RCC 7860 (cell line): ENCODE measurements at regions not wholly inside any gene's neighbourhood (a gene's known extent, or its start where the extent isn't known, plus 50 kb on each side); places are given as distances from the start of the nearest gene placed in this dataset.

Experiments
- DNase-seq: peaks from one replicate; pipeline ENCODE4 v3.0.0-alpha.2; 2015; ENCODE audit warnings: low spot score
- FAIRE-seq: peaks from 2 replicates; lab custom pipeline; 2012; peaks lifted over from hg19 to GRCh38; lab: Jason Lieb, UNC

GRCh38 chr20:47406849-47407682, 50.6 kb upstream of the ZMYND8 start:
- no peak for FAIRE-seq

DNA sequence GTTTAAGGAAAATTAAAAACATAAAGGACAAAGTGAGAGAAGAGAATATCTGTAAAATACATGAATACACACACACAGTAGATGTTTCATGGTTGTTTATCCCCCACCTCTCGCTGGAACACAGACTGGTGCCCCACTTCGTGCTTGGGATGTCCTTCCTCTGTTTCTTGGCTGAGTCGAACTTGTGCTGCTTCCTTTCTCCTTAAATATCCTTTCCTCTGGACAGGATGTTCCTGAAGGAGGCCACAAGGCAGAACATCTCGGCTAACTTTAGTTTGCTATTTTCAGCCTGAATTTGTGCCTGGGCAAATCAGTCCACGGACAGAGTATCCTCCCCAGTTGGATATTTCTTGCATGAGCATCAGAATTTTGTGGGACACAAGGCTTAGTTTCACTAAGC, 54.7 kb upstream of the ZMYND8 start:
- FAIRE-seq (no peak), DNase-seq (no peak)

More at GRCh38 chr20:47406849-47407682, 50.6 kb upstream of the ZMYND8 start:
- DNase-seq, result no peak

DNA sequence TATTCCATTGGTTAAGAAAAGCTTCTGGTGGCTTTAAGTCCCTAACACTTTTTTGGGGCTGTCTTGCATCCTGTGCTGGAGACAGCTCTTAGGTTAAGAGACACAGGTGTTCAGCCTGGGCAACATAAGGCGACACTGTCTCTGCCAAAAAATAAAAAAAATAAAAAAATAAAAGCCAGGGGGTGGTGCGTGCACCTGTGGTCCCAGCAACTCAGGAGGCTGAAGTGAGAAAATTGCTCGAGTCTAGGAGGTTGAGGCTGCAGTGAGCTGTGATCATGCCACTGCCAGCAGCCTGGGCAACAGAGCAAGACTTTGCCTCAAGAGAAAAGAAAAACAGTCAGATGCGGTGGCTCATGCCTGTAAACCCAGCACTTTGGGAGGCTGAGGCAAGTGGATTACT, 55.6 kb upstream of the ZMYND8 start:
- FAIRE-seq, result no peak
- no peak for DNase-seq

DNA sequence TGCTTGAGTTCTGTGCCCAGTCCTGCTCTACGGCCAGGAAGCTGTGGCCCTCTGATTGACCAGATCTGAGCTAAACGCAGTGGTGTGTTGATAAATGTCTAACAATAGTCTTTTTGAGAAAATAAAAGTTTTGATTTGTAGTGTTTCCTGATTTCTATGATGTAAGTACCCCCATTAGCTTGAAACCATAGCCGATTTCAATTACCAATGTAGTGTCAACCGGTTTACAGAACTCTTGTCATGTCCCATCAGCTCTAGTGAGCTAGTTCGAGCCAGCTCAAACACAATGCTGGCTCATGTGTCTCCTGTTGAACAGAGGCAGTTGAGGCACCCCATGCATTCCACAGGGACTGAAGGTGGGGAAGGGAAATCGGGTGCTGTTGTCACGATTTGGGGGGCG, 56.7 kb upstream of the ZMYND8 start:
- no peak for FAIRE-seq
- DNase-seq, result no peak

GRCh38 chr20:47417245-47418068, 61.0 kb upstream of the ZMYND8 start:
- no peak for DNase-seq
- no peak for FAIRE-seq

DNA sequence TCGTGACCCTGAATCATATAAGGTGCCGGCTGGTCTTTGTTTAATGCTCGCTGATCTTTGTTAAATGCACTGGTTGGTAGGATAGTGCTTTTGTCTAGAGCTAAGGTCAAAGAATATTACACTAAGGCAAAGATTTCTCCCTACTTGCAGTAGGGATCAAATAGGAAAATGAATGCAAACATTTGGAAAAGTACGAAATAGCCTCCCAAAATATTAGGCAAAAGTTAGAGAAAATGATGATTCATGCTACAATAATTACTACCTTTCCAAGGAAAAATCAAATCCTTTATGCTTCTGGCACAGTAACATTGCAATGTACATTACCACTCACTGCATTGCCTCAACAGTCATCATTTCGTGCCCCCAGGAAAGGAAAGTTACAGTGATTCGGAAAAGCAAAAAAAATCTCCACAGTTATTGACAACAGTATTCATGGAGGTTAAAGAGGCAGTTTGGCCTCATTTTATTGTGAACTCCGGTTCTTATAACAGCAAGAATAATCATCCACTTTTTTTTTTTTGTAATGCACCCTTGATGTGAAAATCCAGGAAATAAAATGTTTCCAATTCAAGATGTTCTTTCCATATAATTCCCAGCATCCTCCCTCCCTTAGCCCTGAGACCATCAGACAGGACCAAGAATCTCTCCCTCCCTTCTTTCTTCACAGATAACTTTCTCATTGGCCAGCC, 61.7 kb upstream of the ZMYND8 start:
- FAIRE-seq, result no peak
- no peak for DNase-seq

DNA sequence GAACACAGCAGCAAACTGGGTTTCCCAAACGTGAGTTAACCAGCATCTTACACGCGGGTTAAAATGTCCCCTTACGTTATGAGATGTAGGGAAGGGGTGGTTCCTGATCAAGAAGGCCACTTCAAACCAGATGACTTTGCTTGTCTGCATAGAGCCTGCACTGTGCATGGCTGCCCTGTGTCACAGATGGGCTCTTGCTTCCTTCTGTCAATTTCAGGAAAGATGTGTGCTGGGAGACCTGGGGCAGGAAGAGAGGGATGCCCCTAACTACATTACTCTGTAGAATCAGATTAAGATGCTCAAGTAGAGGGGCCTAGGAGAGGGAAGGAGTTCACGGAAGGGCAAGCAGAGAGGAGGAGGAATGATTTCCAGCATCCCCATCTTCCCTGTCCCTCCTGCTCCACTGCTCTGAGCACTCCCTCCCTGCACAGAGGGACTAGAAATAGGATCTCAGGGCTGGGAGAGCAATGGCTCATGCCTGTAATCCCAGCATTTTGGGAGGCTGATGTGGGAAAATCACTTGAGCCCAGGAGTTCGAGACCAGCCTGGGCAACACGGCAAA, 63.5 kb upstream of the ZMYND8 start:
- FAIRE-seq (no peak), DNase-seq (no peak)

DNA sequence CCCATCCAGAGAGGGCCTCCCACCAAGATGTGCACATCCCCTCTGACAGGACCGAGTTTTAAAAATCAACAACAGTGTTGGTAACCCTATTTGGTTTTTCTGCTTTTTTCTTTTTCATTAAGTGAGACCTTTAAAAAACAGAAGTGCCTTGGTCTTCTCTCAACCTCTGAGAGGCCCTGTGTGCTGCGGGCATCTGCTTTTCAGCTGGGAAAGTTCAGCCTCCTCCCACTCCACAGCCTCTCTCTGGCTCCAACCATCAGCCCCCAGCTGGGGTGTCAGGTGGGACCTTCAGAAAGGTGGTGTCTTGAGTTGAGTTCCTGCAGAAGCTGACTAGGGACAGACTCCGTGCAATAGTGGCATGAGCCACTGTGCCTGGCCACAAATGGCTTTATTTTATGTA, 64.6 kb upstream of the ZMYND8 start:
- DNase-seq (no peak), FAIRE-seq (no peak)

DNA sequence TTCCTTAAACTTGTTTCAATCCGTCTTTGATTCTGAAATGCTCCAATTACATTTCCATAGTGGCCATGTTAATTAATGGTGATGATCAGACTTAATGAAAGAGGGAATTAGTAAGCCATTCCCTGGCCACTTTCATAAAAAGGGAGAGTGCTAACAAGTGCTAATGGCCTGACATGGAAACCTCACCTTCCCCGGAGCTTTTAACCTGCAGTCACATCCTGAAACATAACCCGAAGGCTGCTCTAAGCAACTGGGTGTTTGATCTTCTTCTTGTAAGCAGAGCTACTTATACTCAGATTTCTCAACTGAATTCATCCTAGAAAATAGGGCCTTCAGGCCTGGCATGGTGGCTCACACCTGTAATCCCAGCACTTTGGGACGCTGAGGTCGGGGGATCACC, 67.1 kb upstream of the ZMYND8 start:
- FAIRE-seq (no peak), DNase-seq (no peak)

- FAIRE-seq (no peak), DNase-seq (no peak)
Observed at GRCh38 chr20:47427067-47427466, 70.6 kb upstream of the ZMYND8 start.

- DNase-seq (no peak), FAIRE-seq (no peak)
Observed at GRCh38 chr20:47427746-47428145, 71.2 kb upstream of the ZMYND8 start.

- no peak for FAIRE-seq
- no peak for DNase-seq
Observed at GRCh38 chr20:47428164-47428563, 71.7 kb upstream of the ZMYND8 start.

- no peak for FAIRE-seq
- no peak for DNase-seq
Observed at GRCh38 chr20:47428851-47429336, 72.4 kb upstream of the ZMYND8 start.

DNA sequence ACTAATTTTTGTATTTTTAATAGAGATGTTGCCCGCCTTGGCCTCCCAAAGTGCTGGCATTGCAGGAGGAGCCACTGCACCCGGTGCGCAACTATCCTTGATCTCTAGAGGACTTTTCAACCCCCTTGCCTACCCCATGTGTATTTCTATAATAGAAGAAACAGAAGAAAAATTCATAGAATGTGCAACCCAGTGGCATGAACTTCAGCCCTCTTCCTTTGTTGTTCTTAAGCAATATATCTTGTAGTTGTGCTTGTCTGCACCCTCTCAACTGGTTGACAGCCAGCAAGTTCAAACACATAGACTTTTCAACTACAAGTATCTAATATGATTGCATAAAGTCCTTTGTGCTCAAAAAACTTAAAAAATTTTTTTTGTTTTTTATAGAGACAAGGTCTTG, 72.3 kb upstream of the NCOA3 start:
- FAIRE-seq (no peak), DNase-seq (no peak)

GRCh38 chr20:47430862-47431588, 70.7 kb upstream of the NCOA3 start:
- no peak for FAIRE-seq
- no peak for DNase-seq

- FAIRE-seq (no peak), DNase-seq (no peak)
Observed at GRCh38 chr20:47432834-47433210, 68.9 kb upstream of the NCOA3 start.

- peak; percentile 93 for FAIRE-seq
- peak; percentile 94 for DNase-seq
Observed at GRCh38 chr20:47434128-47434779, 67.4 kb upstream of the NCOA3 start.

GRCh38 chr20:47438464-47439381, 63.0 kb upstream of the NCOA3 start:
- FAIRE-seq, result no peak
- no peak for DNase-seq
